PFSK-1 (cell line): ENCODE measurements at regions not wholly inside any gene's neighbourhood (a gene's known extent, or its start where the extent isn't known, plus 50 kb on each side); places are given as distances from the start of the nearest gene placed in this dataset.

ENCODE experiments used
- FOXP2 ChIP-seq: optimal IDR thresholded peaks from 2 replicates; pipeline ENCODE3; 2011; ENCODE audit warnings: borderline replicate concordance, control low read depth, inconsistent platforms; ENCODE audit not compliant: insufficient read depth; ENCODE audit errors: extremely low read length, extremely low read depth
- POLR2AphosphoS5 ChIP-seq: IDR thresholded peaks from 2 replicates; pipeline ENCODE4 v1.6.1; 2012; ENCODE audit warnings: low read depth, mild to moderate bottlenecking, control low read depth, low read length, moderate library complexity
- REST ChIP-seq, 2 experiments: IDR thresholded peaks; 2 replicates each; pipeline versions ENCODE4 v1.6.1 to v1.8.0; 2011 to 2012; ENCODE audit warnings: low read depth in 2 of 2, low read length in 2 of 2, control low read depth in 1 of 2, inconsistent platforms in 1 of 2, mild to moderate bottlenecking in 1 of 2, moderate library complexity in 1 of 2; ENCODE audit not compliant: insufficient read depth in 1 of 2
- SIN3A ChIP-seq: IDR thresholded peaks from 2 replicates; pipeline ENCODE4 v1.6.1; 2012; ENCODE audit warnings: mild to moderate bottlenecking, low read length, moderate library complexity, borderline replicate concordance; ENCODE audit not compliant: insufficient read depth
- TAF1 ChIP-seq: IDR thresholded peaks from 2 replicates; pipeline ENCODE4 v1.6.1; 2012; ENCODE audit warnings: low read length, control low read depth, borderline replicate concordance; ENCODE audit not compliant: insufficient read depth

GRCh38 chr5:171642894-171643293 is 142.7 kb upstream of the SMIM23 start:
- no peak for TF ChIP-seq SIN3A

GRCh38 chr5:171644536-171644935 is 141.1 kb upstream of the SMIM23 start:
- TF ChIP-seq REST (IDR thresholded peaks at IDR 0.05; ENCODE audit: insufficient read depth in 1 of 2, low read depth in 2 of 2, low read length in 2 of 2): no peak

- TF ChIP-seq REST (IDR thresholded peaks at IDR 0.05; ENCODE audit: insufficient read depth in 1 of 2, low read depth in 2 of 2, low read length in 2 of 2) (no peak), SIN3A (no peak), FOXP2 (no peak), TAF1 (no peak), POLR2AphosphoS5 (no peak)
These were observed 139.2 kb upstream of the SMIM23 start for GRCh38 chr5:171646102-171647042.

GRCh38 chr5:171647043-171647903 is 138.3 kb upstream of the SMIM23 start:
- no peak for TF ChIP-seq REST (IDR thresholded peaks at IDR 0.05; ENCODE audit: insufficient read depth in 1 of 2, low read depth in 2 of 2, low read length in 2 of 2)
- no peak for TF ChIP-seq POLR2AphosphoS5
- no peak for TF ChIP-seq TAF1
- TF ChIP-seq SIN3A: no peak
- TF ChIP-seq FOXP2: peak; percentile 42

- TF ChIP-seq REST (IDR thresholded peaks at IDR 0.05; ENCODE audit: insufficient read depth in 1 of 2, low read depth in 2 of 2, low read length in 2 of 2) (no peak), TAF1 (no peak)
These were observed 137.7 kb upstream of the SMIM23 start for GRCh38 chr5:171647904-171648260.
